ENCODE measurements at regions not wholly inside any gene's neighbourhood (a gene's known extent, or its start where the extent isn't known, plus 50 kb on each side); places are given as distances from the start of the nearest gene placed in this dataset.
"Not testable (repeated sequence)": the region's sequence is repeated elsewhere in the genome, so short reads cannot be mapped to it uniquely, and the experiment has no call there.

GRCh38 chr10:89975071-89975470 lies 273.7 kb downstream of the KIF20B start:
- no peak for DNase-seq (ENCODE audit: low read depth, low spot score)
- no CpG with 5 or more reads among the region's 2 CpGs for WGBS (ENCODE audit: insufficient coverage, insufficient read length)
- no peak overlapping the region for H3K27ac ChIP-seq (ENCODE audit: low read length)
- no peak overlapping the region for H3K4me3 ChIP-seq (ENCODE audit: low read length)
- H3K36me3 ChIP-seq (ENCODE audit: control insufficient read depth, insufficient read depth, low read length) = no peaks in the 10 kb centered on the region
- no peaks in the 10 kb centered on the region for H3K4me1 ChIP-seq (ENCODE audit: control insufficient read depth, insufficient read depth, low read length)
- peaks cover 31% of the 10 kb centered on the region for H3K27me3 ChIP-seq (ENCODE audit: control insufficient read depth, insufficient read depth, low read length)
- no peaks in the 10 kb centered on the region for H3K9me3 ChIP-seq (ENCODE audit: control insufficient read depth, insufficient read depth, low read length)

GRCh38 chr10:89975771-89976170 lies 274.4 kb downstream of the KIF20B start:
- WGBS (ENCODE audit: insufficient coverage, insufficient read length) = no CpG with 5 or more reads among the region's 2 CpGs
- no peak for DNase-seq (ENCODE audit: low read depth, low spot score)
- H3K9me3 ChIP-seq (ENCODE audit: control insufficient read depth, insufficient read depth, low read length) = no peaks in the 10 kb centered on the region
- H3K4me1 ChIP-seq (ENCODE audit: control insufficient read depth, insufficient read depth, low read length) = peaks cover 2% of the 10 kb centered on the region
- H3K4me3 ChIP-seq (ENCODE audit: low read length) = no peak overlapping the region
- no peaks in the 10 kb centered on the region for H3K36me3 ChIP-seq (ENCODE audit: control insufficient read depth, insufficient read depth, low read length)
- H3K27ac ChIP-seq (ENCODE audit: low read length) = no peak overlapping the region
- H3K27me3 ChIP-seq (ENCODE audit: control insufficient read depth, insufficient read depth, low read length) = peaks cover 34% of the 10 kb centered on the region

- Histone ChIP-seq H3K27ac (ENCODE audit: low read length) (no peak overlapping the region), H3K4me3 (ENCODE audit: low read length) (no peak overlapping the region), H3K36me3 (ENCODE audit: control insufficient read depth, insufficient read depth, low read length) (no peaks in the 10 kb centered on the region), H3K27me3 (ENCODE audit: control insufficient read depth, insufficient read depth, low read length) (peaks cover 46% of the 10 kb centered on the region), H3K9me3 (ENCODE audit: control insufficient read depth, insufficient read depth, low read length) (no peaks in the 10 kb centered on the region), H3K4me1 (ENCODE audit: control insufficient read depth, insufficient read depth, low read length) (peaks cover 2% of the 10 kb centered on the region)
- DNase-seq (ENCODE audit: low read depth, low spot score) = no peak
- no CpG with 5 or more reads among the region's 1 CpG for WGBS (ENCODE audit: insufficient coverage, insufficient read length)
Measured at GRCh38 chr10:89978081-89978480, 276.7 kb downstream of the KIF20B start.

GRCh38 chr10:89979726-89980125 lies 278.3 kb downstream of the KIF20B start:
- no peaks in the 10 kb centered on the region for H3K36me3 ChIP-seq (ENCODE audit: control insufficient read depth, insufficient read depth, low read length)
- peaks cover 2% of the 10 kb centered on the region for H3K4me1 ChIP-seq (ENCODE audit: control insufficient read depth, insufficient read depth, low read length)
- no CpG with 5 or more reads among the region's 1 CpG for WGBS (ENCODE audit: insufficient coverage, insufficient read length)
- H3K27ac ChIP-seq (ENCODE audit: low read length) = no peak overlapping the region
- no peak for DNase-seq (ENCODE audit: low read depth, low spot score)
- H3K4me3 ChIP-seq (ENCODE audit: low read length) = no peak overlapping the region
- H3K27me3 ChIP-seq (ENCODE audit: control insufficient read depth, insufficient read depth, low read length) = peaks cover 46% of the 10 kb centered on the region
- no peaks in the 10 kb centered on the region for H3K9me3 ChIP-seq (ENCODE audit: control insufficient read depth, insufficient read depth, low read length)

- H3K9me3 ChIP-seq (ENCODE audit: control insufficient read depth, insufficient read depth, low read length) = no peaks in the 10 kb centered on the region
- no peak for DNase-seq (ENCODE audit: low read depth, low spot score)
- H3K4me1 ChIP-seq (ENCODE audit: control insufficient read depth, insufficient read depth, low read length) = peaks cover 2% of the 10 kb centered on the region
- H3K27ac ChIP-seq (ENCODE audit: low read length) = no peak overlapping the region
- no peaks in the 10 kb centered on the region for H3K36me3 ChIP-seq (ENCODE audit: control insufficient read depth, insufficient read depth, low read length)
- peaks cover 46% of the 10 kb centered on the region for H3K27me3 ChIP-seq (ENCODE audit: control insufficient read depth, insufficient read depth, low read length)
- H3K4me3 ChIP-seq (ENCODE audit: low read length) = no peak overlapping the region
- WGBS (ENCODE audit: insufficient coverage, insufficient read length) = no CpG with 5 or more reads among the region's 2 CpGs
Measured at GRCh38 chr10:89980166-89980565, 278.8 kb downstream of the KIF20B start.

GRCh38 chr10:89981891-89982290 lies 280.5 kb downstream of the KIF20B start:
- no peak for DNase-seq (ENCODE audit: low read depth, low spot score)
- H3K9me3 ChIP-seq (ENCODE audit: control insufficient read depth, insufficient read depth, low read length) = no peaks in the 10 kb centered on the region
- no peak overlapping the region for H3K27ac ChIP-seq (ENCODE audit: low read length)
- peaks cover 40% of the 10 kb centered on the region for H3K27me3 ChIP-seq (ENCODE audit: control insufficient read depth, insufficient read depth, low read length)
- no peaks in the 10 kb centered on the region for H3K36me3 ChIP-seq (ENCODE audit: control insufficient read depth, insufficient read depth, low read length)
- H3K4me3 ChIP-seq (ENCODE audit: low read length) = no peak overlapping the region
- no CpG with 5 or more reads among the region's 3 CpGs for WGBS (ENCODE audit: insufficient coverage, insufficient read length)
- peaks cover 2% of the 10 kb centered on the region for H3K4me1 ChIP-seq (ENCODE audit: control insufficient read depth, insufficient read depth, low read length)

GRCh38 chr10:89985446-89985845 lies 284.1 kb downstream of the KIF20B start:
- Histone ChIP-seq H3K9me3 (ENCODE audit: control insufficient read depth, insufficient read depth, low read length) (no peaks in the 10 kb centered on the region), H3K27ac (ENCODE audit: low read length) (no peak overlapping the region), H3K4me3 (ENCODE audit: low read length) (no peak overlapping the region), H3K4me1 (ENCODE audit: control insufficient read depth, insufficient read depth, low read length) (peaks cover 2% of the 10 kb centered on the region), H3K36me3 (ENCODE audit: control insufficient read depth, insufficient read depth, low read length) (no peaks in the 10 kb centered on the region), H3K27me3 (ENCODE audit: control insufficient read depth, insufficient read depth, low read length) (peaks cover 15% of the 10 kb centered on the region; the same call in 1 of the 2 replicates)
- DNase-seq (ENCODE audit: low read depth, low spot score) = no peak
- WGBS (ENCODE audit: insufficient coverage, insufficient read length) = no CpG with 5 or more reads among the region's 7 CpGs

- H3K36me3 ChIP-seq (ENCODE audit: control insufficient read depth, insufficient read depth, low read length); H3K27me3 ChIP-seq (ENCODE audit: control insufficient read depth, insufficient read depth, low read length); DNase-seq (ENCODE audit: low read depth, low spot score); H3K27ac ChIP-seq (ENCODE audit: low read length); H3K4me3 ChIP-seq (ENCODE audit: low read length); H3K4me1 ChIP-seq (ENCODE audit: control insufficient read depth, insufficient read depth, low read length); H3K9me3 ChIP-seq (ENCODE audit: control insufficient read depth, insufficient read depth, low read length): not testable (repeated sequence)
Measured at GRCh38 chr10:89988361-89988760, 287.0 kb downstream of the KIF20B start.

- no peak overlapping the region for H3K27ac ChIP-seq (ENCODE audit: low read length)
- H3K9me3 ChIP-seq (ENCODE audit: control insufficient read depth, insufficient read depth, low read length) = no peaks in the 10 kb centered on the region
- no peaks in the 10 kb centered on the region for H3K36me3 ChIP-seq (ENCODE audit: control insufficient read depth, insufficient read depth, low read length)
- H3K4me3 ChIP-seq (ENCODE audit: low read length) = no peak overlapping the region
- no CpG with 5 or more reads among the region's 1 CpG for WGBS (ENCODE audit: insufficient coverage, insufficient read length)
- DNase-seq (ENCODE audit: low read depth, low spot score) = no peak
- no peaks in the 10 kb centered on the region for H3K27me3 ChIP-seq (ENCODE audit: control insufficient read depth, insufficient read depth, low read length)
- H3K4me1 ChIP-seq (ENCODE audit: control insufficient read depth, insufficient read depth, low read length) = no peaks in the 10 kb centered on the region
Measured at GRCh38 chr10:89992575-89992974, 291.2 kb downstream of the KIF20B start.

GRCh38 chr10:90007226-90007625 lies 305.8 kb downstream of the KIF20B start:
- no CpG with 5 or more reads among the region's 1 CpG for WGBS (ENCODE audit: insufficient coverage, insufficient read length)
- no peak for DNase-seq (ENCODE audit: low read depth, low spot score)
- no peaks in the 10 kb centered on the region for H3K36me3 ChIP-seq (ENCODE audit: control insufficient read depth, insufficient read depth, low read length)
- H3K27ac ChIP-seq (ENCODE audit: low read length) = no peak overlapping the region
- no peaks in the 10 kb centered on the region for H3K27me3 ChIP-seq (ENCODE audit: control insufficient read depth, insufficient read depth, low read length)
- H3K9me3 ChIP-seq (ENCODE audit: control insufficient read depth, insufficient read depth, low read length) = no peaks in the 10 kb centered on the region
- no peaks in the 10 kb centered on the region for H3K4me1 ChIP-seq (ENCODE audit: control insufficient read depth, insufficient read depth, low read length)
- no peak overlapping the region for H3K4me3 ChIP-seq (ENCODE audit: low read length)

- not testable (repeated sequence) for DNase-seq (ENCODE audit: low read depth, low spot score); H3K36me3 ChIP-seq (ENCODE audit: control insufficient read depth, insufficient read depth, low read length); H3K27me3 ChIP-seq (ENCODE audit: control insufficient read depth, insufficient read depth, low read length); H3K9me3 ChIP-seq (ENCODE audit: control insufficient read depth, insufficient read depth, low read length); H3K27ac ChIP-seq (ENCODE audit: low read length); H3K4me1 ChIP-seq (ENCODE audit: control insufficient read depth, insufficient read depth, low read length); H3K4me3 ChIP-seq (ENCODE audit: low read length)
- no CpG with 5 or more reads among the region's 14 CpGs for WGBS (ENCODE audit: insufficient coverage, insufficient read length)
Measured at GRCh38 chr10:90011281-90011680, 309.9 kb downstream of the KIF20B start.
